ENCODE measurements at regions not wholly inside any gene's neighbourhood (a gene's known extent, or its start where the extent isn't known, plus 50 kb on each side); places are given as distances from the start of the nearest gene placed in this dataset.
"Not testable (repeated sequence)": the region's sequence is repeated elsewhere in the genome, so short reads cannot be mapped to it uniquely, and the experiment has no call there.

GRCh38 chr9:31745468-31745867 lies 639.0 kb upstream of the ACO1 start:
- H3K4me1 ChIP-seq = no peaks in the 10 kb centered on the region
- DNase-seq (no peak), ATAC-seq (no peak)
- intact Hi-C loops (cut with DNase I) = no loop called here
- H3K36me3 ChIP-seq = no peaks in the 10 kb centered on the region
- no peak overlapping the region for H3K27ac ChIP-seq
- H3K9me3 ChIP-seq = no peaks in the 10 kb centered on the region
- H3K4me3 ChIP-seq = no peak overlapping the region
- TF ChIP-seq CTCF (IDR thresholded peaks at IDR 0.05) (no peak), POLR2A (IDR thresholded peaks at IDR 0.05) (no peak)
- WGBS (ENCODE audit: insufficient coverage, low coverage, low lambda C conversion rate, missing lambda C conversion rate) = 38% methylated on average over 6 of the region's 6 CpGs
- no peaks in the 10 kb centered on the region for H3K27me3 ChIP-seq

- H3K4me3 ChIP-seq = no peak overlapping the region
- no peaks in the 10 kb centered on the region for H3K27me3 ChIP-seq
- no peak for ATAC-seq
- no peak overlapping the region for H3K27ac ChIP-seq
- no peaks in the 10 kb centered on the region for H3K4me1 ChIP-seq
- DNase-seq = no peak
- intact Hi-C loops (cut with DNase I) = no loop called here
- H3K36me3 ChIP-seq = no peaks in the 10 kb centered on the region
- no peaks in the 10 kb centered on the region for H3K9me3 ChIP-seq
- TF ChIP-seq POLR2A (IDR thresholded peaks at IDR 0.05) (no peak), CTCF (IDR thresholded peaks at IDR 0.05) (no peak)
Observed at GRCh38 chr9:31745886-31746285, 638.6 kb upstream of the ACO1 start.

- H3K9me3 ChIP-seq = no peaks in the 10 kb centered on the region
Observed at GRCh38 chr9:31753756-31754155, 630.7 kb upstream of the ACO1 start.

GRCh38 chr9:31759703-31760102 lies 624.7 kb upstream of the ACO1 start:
- 56% methylated on average over 3 of the region's 3 CpGs for WGBS (ENCODE audit: insufficient coverage, low coverage, low lambda C conversion rate, missing lambda C conversion rate)
- ATAC-seq (no peak), DNase-seq (no peak)
- TF ChIP-seq POLR2A (IDR thresholded peaks at IDR 0.05) (no peak), CTCF (IDR thresholded peaks at IDR 0.05) (no peak)
- Histone ChIP-seq H3K4me3 (no peak overlapping the region), H3K9me3 (no peaks in the 10 kb centered on the region), H3K4me1 (no peaks in the 10 kb centered on the region), H3K27me3 (no peaks in the 10 kb centered on the region), H3K36me3 (no peaks in the 10 kb centered on the region), H3K27ac (no peak overlapping the region)
- intact Hi-C loops (cut with DNase I) = no loop called here

More at GRCh38 chr9:31753756-31754155, 630.7 kb upstream of the ACO1 start:
- Histone ChIP-seq H3K36me3 (no peaks in the 10 kb centered on the region), H3K4me3 (no peak overlapping the region), H3K27me3 (no peaks in the 10 kb centered on the region), H3K27ac (no peak overlapping the region), H3K4me1 (no peaks in the 10 kb centered on the region)
- ATAC-seq (no peak), DNase-seq (no peak)
- TF ChIP-seq CTCF (IDR thresholded peaks at IDR 0.05) (no peak), POLR2A (IDR thresholded peaks at IDR 0.05) (no peak)
- intact Hi-C loops (cut with DNase I) = no loop called here

GRCh38 chr9:31774021-31774420 lies 610.4 kb upstream of the ACO1 start:
- 63% methylated on average over 3 of the region's 3 CpGs for WGBS (ENCODE audit: insufficient coverage, low coverage, low lambda C conversion rate, missing lambda C conversion rate)
- H3K36me3 ChIP-seq; H3K27me3 ChIP-seq; H3K4me3 ChIP-seq; H3K9me3 ChIP-seq; H3K27ac ChIP-seq; intact Hi-C loops (cut with DNase I); DNase-seq; H3K4me1 ChIP-seq; ATAC-seq: not testable (repeated sequence)

Data from right lobe of liver (tissue), 6 donors.